Lower leg skin (tissue), 3 donors: ENCODE measurements at regions not wholly inside any gene's neighbourhood (a gene's known extent, or its start where the extent isn't known, plus 50 kb on each side); places are given as distances from the start of the nearest gene placed in this dataset.
"Not testable (repeated sequence)": the region's sequence is repeated elsewhere in the genome, so short reads cannot be mapped to it uniquely, and the experiment has no call there.

Source experiments
- POLR2A ChIP-seq, 2 donors: fragments of 450-650 bp; IDR thresholded peaks; one replicate each; pipeline ENCODE4 v1.6.1; 2016 to 2017; ENCODE audit warnings: antibody characterized with exemption in 2 of 2, mild to moderate bottlenecking in 1 of 2, moderate library complexity in 1 of 2
- TF ChIP-seq, protein P1 (sequence below), 3 donors: fragments of 450-650 bp; IDR thresholded peaks; one replicate each; pipeline ENCODE4 v1.5.1; 2016; ENCODE audit warnings: antibody characterized with exemption in 3 of 3, mild to moderate bottlenecking in 3 of 3, moderate library complexity in 2 of 3

GRCh38 chr14:106474261-106475028 is 948.1 kb downstream of the TMEM121 start:
- TF ChIP-seq, protein P1, sequence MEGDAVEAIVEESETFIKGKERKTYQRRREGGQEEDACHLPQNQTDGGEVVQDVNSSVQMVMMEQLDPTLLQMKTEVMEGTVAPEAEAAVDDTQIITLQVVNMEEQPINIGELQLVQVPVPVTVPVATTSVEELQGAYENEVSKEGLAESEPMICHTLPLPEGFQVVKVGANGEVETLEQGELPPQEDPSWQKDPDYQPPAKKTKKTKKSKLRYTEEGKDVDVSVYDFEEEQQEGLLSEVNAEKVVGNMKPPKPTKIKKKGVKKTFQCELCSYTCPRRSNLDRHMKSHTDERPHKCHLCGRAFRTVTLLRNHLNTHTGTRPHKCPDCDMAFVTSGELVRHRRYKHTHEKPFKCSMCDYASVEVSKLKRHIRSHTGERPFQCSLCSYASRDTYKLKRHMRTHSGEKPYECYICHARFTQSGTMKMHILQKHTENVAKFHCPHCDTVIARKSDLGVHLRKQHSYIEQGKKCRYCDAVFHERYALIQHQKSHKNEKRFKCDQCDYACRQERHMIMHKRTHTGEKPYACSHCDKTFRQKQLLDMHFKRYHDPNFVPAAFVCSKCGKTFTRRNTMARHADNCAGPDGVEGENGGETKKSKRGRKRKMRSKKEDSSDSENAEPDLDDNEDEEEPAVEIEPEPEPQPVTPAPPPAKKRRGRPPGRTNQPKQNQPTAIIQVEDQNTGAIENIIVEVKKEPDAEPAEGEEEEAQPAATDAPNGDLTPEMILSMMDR (IDR thresholded peaks at IDR 0.05), result not testable (repeated sequence)
- not testable (repeated sequence) for TF ChIP-seq POLR2A (IDR thresholded peaks at IDR 0.05)
